GM21390 (cell line): ENCODE measurements at regions not wholly inside any gene's neighbourhood (a gene's known extent, or its start where the extent isn't known, plus 50 kb on each side); places are given as distances from the start of the nearest gene placed in this dataset.
"Not testable (repeated sequence)": the region's sequence is repeated elsewhere in the genome, so short reads cannot be mapped to it uniquely, and the experiment has no call there.

ENCODE experiments used
- ATAC-seq: cut with Tn5 transposase; IDR thresholded peaks from one replicate; pipeline ENCODE4 v1.9.1; 2021; ENCODE audit not compliant: unreplicated experiment

GRCh38 chr5:154626876-154627557 lies 128.2 kb upstream of the LARP1 start:
- no peak for ATAC-seq

GRCh38 chr5:154625031-154625430 lies 130.1 kb upstream of the LARP1 start:
- ATAC-seq = no peak

- ATAC-seq = no peak
Measured at GRCh38 chr5:154624341-154624740, 130.8 kb upstream of the LARP1 start.

GRCh38 chr5:154620411-154620810 lies 134.8 kb upstream of the LARP1 start:
- ATAC-seq = no peak

GRCh38 chr5:154618696-154619095 lies 136.5 kb upstream of the LARP1 start:
- no peak for ATAC-seq

GRCh38 chr5:154614595-154614994 lies 136.6 kb upstream of the HAND1 start:
- ATAC-seq = no peak

GRCh38 chr5:154614125-154614524 lies 136.1 kb upstream of the HAND1 start:
- ATAC-seq = no peak

GRCh38 chr5:154612666-154613065 lies 134.6 kb upstream of the HAND1 start:
- no peak for ATAC-seq

- ATAC-seq = no peak
Measured at GRCh38 chr5:154611341-154611767, 133.3 kb upstream of the HAND1 start.

- ATAC-seq = peak; percentile 90
Measured at GRCh38 chr5:154610321-154611154, 132.5 kb upstream of the HAND1 start.

GRCh38 chr5:154609251-154609650 lies 131.2 kb upstream of the HAND1 start:
- ATAC-seq = no peak

- ATAC-seq = no peak
Measured at GRCh38 chr5:154608531-154609011, 130.5 kb upstream of the HAND1 start.

- no peak for ATAC-seq
Measured at GRCh38 chr5:154607746-154608145, 129.7 kb upstream of the HAND1 start.

GRCh38 chr5:154606246-154606645 lies 128.2 kb upstream of the HAND1 start:
- ATAC-seq = no peak

GRCh38 chr5:154603953-154604679 lies 126.1 kb upstream of the HAND1 start:
- no peak for ATAC-seq

GRCh38 chr5:154603485-154603884 lies 125.5 kb upstream of the HAND1 start:
- no peak for ATAC-seq

GRCh38 chr5:154603011-154603410 lies 125.0 kb upstream of the HAND1 start:
- no peak for ATAC-seq

GRCh38 chr5:154601014-154601413 lies 123.0 kb upstream of the HAND1 start:
- ATAC-seq = no peak

- no peak for ATAC-seq
Measured at GRCh38 chr5:154598021-154598420, 120.0 kb upstream of the HAND1 start.

GRCh38 chr5:154596844-154597243 lies 118.8 kb upstream of the HAND1 start:
- not testable (repeated sequence) for ATAC-seq

- ATAC-seq = no peak
Measured at GRCh38 chr5:154595662-154596061, 117.6 kb upstream of the HAND1 start.

- ATAC-seq = no peak
Measured at GRCh38 chr5:154593796-154594195, 115.8 kb upstream of the HAND1 start.
